ENCODE measurements at regions not wholly inside any gene's neighbourhood (a gene's known extent, or its start where the extent isn't known, plus 50 kb on each side); places are given as distances from the start of the nearest gene placed in this dataset.

- no peak for ATAC-seq (ENCODE audit: low read depth)
- Histone ChIP-seq H4K20me1 (ENCODE audit: control insufficient read depth, insufficient read depth, low read length, poor library complexity, severe bottlenecking) (no peaks in the 10 kb centered on the region), H3K9me3 (ENCODE audit: control extremely low read depth in 1 of 3, control insufficient read depth in 2 of 3, insufficient read depth in 1 of 3, low read length in 2 of 3) (peaks cover 0 to 17% (median 0%) of the 10 kb centered on the region in 3 donors), H3K4me2 (replicated peaks; ENCODE audit: low read depth, low read length, poor library complexity, severe bottlenecking) (no peak overlapping the region), H3K79me2 (ENCODE audit: control insufficient read depth, insufficient read depth, low read length) (no peaks in the 10 kb centered on the region), H3K27ac (ENCODE audit: low read length in 2 of 2) (no peak overlapping the region), H3K27me3 (replicated peaks in 1 of 4; ENCODE audit: control extremely low read depth in 1 of 4, control insufficient read depth in 3 of 4, insufficient read depth in 4 of 4, low read length in 3 of 4) (no peaks in the 10 kb centered on the region), H3K9ac (ENCODE audit: low read length) (no peak overlapping the region), H2AFZ (ENCODE audit: insufficient read depth, low read depth, low read length, poor library complexity, severe bottlenecking) (no peak overlapping the region), H3K4me3 (ENCODE audit: control extremely low read depth in 1 of 5, extremely low read depth in 1 of 5, insufficient read depth in 1 of 5, low read depth in 2 of 5, low read length in 4 of 5) (no peak overlapping the region), H3K36me3 (replicated peaks in 1 of 2; ENCODE audit: control extremely low read depth in 1 of 2, control insufficient read depth in 1 of 2, extremely low read depth in 1 of 2, insufficient read depth in 2 of 2, low read length in 1 of 2) (no peaks in the 10 kb centered on the region), H3K4me1 (ENCODE audit: control insufficient read depth in 2 of 2, insufficient read depth in 2 of 2, low read length in 2 of 2) (no peaks in the 10 kb centered on the region)
- Mint-ChIP-seq H3K4me1 (no peaks in the 10 kb centered on the region), H3K27ac (no peak overlapping the region), H3K9me3 (ENCODE audit: insufficient read depth) (peaks cover 2% of the 10 kb centered on the region), H3K4me3 (no peak overlapping the region), H3K27me3 (peaks cover 4% of the 10 kb centered on the region)
- no peak for TF ChIP-seq EZH2 (IDR thresholded peaks at IDR 0.05; ENCODE audit: borderline replicate concordance, insufficient read depth, low read depth, low read length, poor library complexity, severe bottlenecking)
- TF ChIP-seq CTCF (IDR thresholded peaks at IDR 0.05) = no peak
- POLR2A ChIA-PET = no interaction called here
- WGBS (ENCODE audit: insufficient coverage) = 76% methylated on average over 3 of the region's 3 CpGs
- intact Hi-C loops (cut with micrococcal nuclease) = no loop called here
- CTCF ChIA-PET = no interaction called here
- DNase-seq = no peak
Measured at GRCh38 chr6:85291326-85291725, 158.6 kb upstream of the NT5E start.

- Histone ChIP-seq H3K9ac (ENCODE audit: low read length) (no peak overlapping the region), H3K27ac (ENCODE audit: low read length in 2 of 2) (no peak overlapping the region), H3K36me3 (replicated peaks in 1 of 2; ENCODE audit: control extremely low read depth in 1 of 2, control insufficient read depth in 1 of 2, extremely low read depth in 1 of 2, insufficient read depth in 2 of 2, low read length in 1 of 2) (no peaks in the 10 kb centered on the region), H3K79me2 (ENCODE audit: control insufficient read depth, insufficient read depth, low read length) (no peaks in the 10 kb centered on the region), H3K4me3 (ENCODE audit: control extremely low read depth in 1 of 5, extremely low read depth in 1 of 5, insufficient read depth in 1 of 5, low read depth in 2 of 5, low read length in 4 of 5) (no peak overlapping the region), H3K4me2 (replicated peaks; ENCODE audit: low read depth, low read length, poor library complexity, severe bottlenecking) (no peak overlapping the region), H3K27me3 (replicated peaks in 1 of 4; ENCODE audit: control extremely low read depth in 1 of 4, control insufficient read depth in 3 of 4, insufficient read depth in 4 of 4, low read length in 3 of 4) (no peaks in the 10 kb centered on the region), H2AFZ (ENCODE audit: insufficient read depth, low read depth, low read length, poor library complexity, severe bottlenecking) (no peak overlapping the region), H4K20me1 (ENCODE audit: control insufficient read depth, insufficient read depth, low read length, poor library complexity, severe bottlenecking) (no peaks in the 10 kb centered on the region), H3K4me1 (ENCODE audit: control insufficient read depth in 2 of 2, insufficient read depth in 2 of 2, low read length in 2 of 2) (no peaks in the 10 kb centered on the region), H3K9me3 (ENCODE audit: control extremely low read depth in 1 of 3, control insufficient read depth in 2 of 3, insufficient read depth in 1 of 3, low read length in 2 of 3) (peaks cover 0 to 20% (median 0%) of the 10 kb centered on the region in 3 donors)
- ATAC-seq (ENCODE audit: low read depth) (no peak), DNase-seq (no peak)
- Mint-ChIP-seq H3K27me3 (peaks cover 3% of the 10 kb centered on the region), H3K4me3 (no peak overlapping the region), H3K9me3 (ENCODE audit: insufficient read depth) (peaks cover 2% of the 10 kb centered on the region), H3K27ac (no peak overlapping the region), H3K4me1 (no peaks in the 10 kb centered on the region)
- WGBS (ENCODE audit: insufficient coverage) = 91% methylated on average over 9 of the region's 9 CpGs
- ChIA-PET POLR2A (no interaction called here), CTCF (no interaction called here)
- TF ChIP-seq CTCF (IDR thresholded peaks at IDR 0.05) (no peak), EZH2 (IDR thresholded peaks at IDR 0.05; ENCODE audit: borderline replicate concordance, insufficient read depth, low read depth, low read length, poor library complexity, severe bottlenecking) (no peak)
- intact Hi-C loops (cut with micrococcal nuclease) = no loop called here
Measured at GRCh38 chr6:85287654-85288053, 162.2 kb upstream of the NT5E start.

Measured in B cell (primary cell).